ENCODE measurements at regions not wholly inside any gene's neighbourhood (a gene's known extent, or its start where the extent isn't known, plus 50 kb on each side); places are given as distances from the start of the nearest gene placed in this dataset.
A peak's percentile ranks its signal among the peaks of the same experiment; 100 is the strongest.

- DNase-seq (ENCODE audit: low read depth in 2 of 2) = no peak
Observed at GRCh38 chrX:10079231-10079630, 77.5 kb upstream of the CLCN4 start.

- no peak for DNase-seq (ENCODE audit: low read depth in 2 of 2)
Observed at GRCh38 chrX:10083809-10084208, 73.0 kb upstream of the CLCN4 start.

DNA sequence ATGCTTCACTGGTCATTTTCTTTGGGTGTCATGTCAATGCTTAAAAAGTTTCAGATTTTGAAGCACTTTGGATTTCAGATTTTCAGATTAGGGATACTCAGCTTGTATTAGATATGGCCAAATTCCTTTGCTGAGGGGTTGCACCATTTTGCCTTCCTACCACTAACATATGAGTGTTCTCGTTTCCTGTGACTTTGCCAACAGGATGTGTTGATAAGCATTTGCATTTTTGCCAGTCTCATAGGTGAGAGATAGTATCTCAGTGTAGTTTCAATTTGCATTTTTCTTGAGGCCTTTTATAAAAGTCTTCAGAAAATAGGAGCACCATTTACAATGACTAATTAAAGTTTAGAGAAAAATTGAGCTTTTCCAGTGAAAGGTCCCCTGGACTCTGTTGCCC lies 71.6 kb upstream of the CLCN4 start:
- DNase-seq (ENCODE audit: low read depth in 2 of 2) = no peak

GRCh38 chrX:10086676-10087075 lies 70.1 kb upstream of the CLCN4 start:
- no peak for DNase-seq (ENCODE audit: low read depth in 2 of 2)

- no peak for DNase-seq (ENCODE audit: low read depth in 2 of 2)
Observed at GRCh38 chrX:10087391-10087790, 69.4 kb upstream of the CLCN4 start.

GRCh38 chrX:10089378-10089795 lies 67.4 kb upstream of the CLCN4 start:
- no peak for DNase-seq (ENCODE audit: low read depth in 2 of 2)

DNA sequence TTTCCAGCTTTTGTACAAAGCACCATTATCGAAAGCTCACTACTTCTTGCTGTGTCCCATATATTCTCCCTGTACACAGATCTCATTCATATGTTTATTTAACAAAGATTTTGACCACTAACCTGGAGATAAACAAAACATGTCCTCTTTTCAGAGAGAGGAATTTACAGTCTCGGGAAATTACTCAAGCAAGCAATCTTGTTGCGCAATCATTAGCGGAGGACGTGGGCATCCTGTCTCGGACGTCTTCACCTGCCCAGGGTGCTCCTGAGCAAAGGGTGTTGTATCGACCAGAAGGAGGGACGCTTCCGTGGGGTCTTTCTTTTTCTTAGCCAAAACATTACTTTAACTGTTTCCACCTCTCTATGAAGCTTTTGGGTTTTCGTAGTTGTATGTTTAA lies 66.5 kb upstream of the CLCN4 start:
- no peak for DNase-seq (ENCODE audit: low read depth in 2 of 2)

GRCh38 chrX:10095246-10095645 lies 61.5 kb upstream of the CLCN4 start:
- no peak for DNase-seq (ENCODE audit: low read depth in 2 of 2)

DNA sequence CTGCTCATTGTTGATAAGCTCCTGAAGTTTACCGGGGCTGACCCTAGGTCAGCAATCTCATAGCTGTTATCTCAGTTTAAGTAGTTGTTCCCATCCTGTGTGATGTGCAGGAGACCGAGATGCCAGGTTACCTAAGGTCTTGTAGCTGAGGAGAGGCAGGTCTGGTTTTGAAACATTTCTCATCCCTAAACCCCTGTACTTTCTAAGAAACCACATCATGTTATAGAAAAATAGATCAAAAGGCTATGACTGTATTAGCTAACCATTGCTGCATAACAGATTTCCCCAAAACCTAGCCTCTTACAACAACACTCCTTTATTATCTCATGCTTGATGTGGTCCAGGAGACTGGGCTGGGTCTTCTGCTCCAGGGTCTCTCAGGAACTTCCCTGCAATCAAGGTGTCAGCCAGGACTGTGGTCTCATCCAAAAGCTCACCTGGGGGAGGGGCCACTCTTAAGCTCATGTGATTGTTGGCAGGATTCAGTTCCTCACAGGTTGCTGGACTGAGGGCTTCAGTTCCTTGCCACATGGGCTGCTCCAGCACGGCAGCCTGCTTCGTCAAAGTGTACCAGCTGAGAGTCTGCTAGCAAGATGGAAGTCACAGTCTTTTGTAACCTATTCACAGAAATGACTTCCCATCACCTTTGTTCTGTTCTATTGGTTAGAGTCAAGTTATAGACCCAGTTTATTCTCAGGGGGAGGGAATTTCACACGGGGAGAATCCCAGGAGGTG lies 60.9 kb upstream of the CLCN4 start:
- no peak for DNase-seq (ENCODE audit: low read depth in 2 of 2)

DNA sequence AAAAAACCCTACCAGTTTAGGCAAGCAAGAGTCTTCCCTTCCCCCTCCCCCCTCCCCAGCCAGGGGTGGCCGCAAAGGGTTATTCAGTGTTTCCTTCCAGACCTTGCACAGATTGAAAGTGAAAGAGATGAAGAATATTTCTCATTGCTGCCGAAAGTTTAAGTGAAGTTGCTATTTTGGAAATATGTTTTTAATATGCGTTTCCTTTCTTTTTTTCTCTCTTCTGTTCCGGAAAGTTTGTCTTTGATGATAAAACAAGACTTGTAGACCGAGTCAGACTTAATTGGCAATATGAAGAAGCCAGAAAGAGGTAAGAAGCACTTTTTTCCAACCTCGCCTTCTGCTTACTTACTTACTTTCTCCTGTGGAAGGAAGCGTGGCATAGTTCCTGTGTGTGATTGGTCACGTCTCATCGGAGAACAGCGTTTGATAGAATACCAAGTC lies 58.5 kb upstream of the CLCN4 start:
- peak; percentile 34 to 44 for DNase-seq (ENCODE audit: low read depth in 2 of 2)

GRCh38 chrX:10099411-10099810 lies 57.4 kb upstream of the CLCN4 start:
- no peak for DNase-seq (ENCODE audit: low read depth in 2 of 2)

GRCh38 chrX:10101269-10101668 lies 55.5 kb upstream of the CLCN4 start:
- DNase-seq (ENCODE audit: low read depth in 2 of 2) = no peak

- DNase-seq (ENCODE audit: low read depth in 2 of 2) = no peak
Observed at GRCh38 chrX:10102046-10102704, 54.6 kb upstream of the CLCN4 start.

DNA sequence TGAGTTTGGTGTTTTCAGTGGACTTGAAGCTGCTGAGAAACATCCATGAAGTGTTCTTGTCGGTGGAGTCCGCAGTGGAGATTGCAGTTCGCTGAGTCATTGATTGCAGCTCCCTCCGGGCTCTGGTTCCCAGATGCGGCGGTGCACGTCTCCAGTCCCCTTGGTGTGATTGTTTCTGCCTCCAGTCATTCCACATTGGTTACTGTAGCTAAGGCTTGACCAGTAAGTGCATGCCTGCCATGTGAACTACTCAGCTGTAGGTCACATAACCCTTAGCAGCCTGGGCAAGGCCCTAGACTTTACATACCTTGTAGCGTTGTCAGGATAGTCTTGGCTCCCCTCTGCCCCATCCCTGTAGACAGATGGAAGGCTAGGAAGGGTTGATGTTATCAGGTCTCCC lies 53.8 kb upstream of the CLCN4 start:
- no peak for DNase-seq (ENCODE audit: low read depth in 2 of 2)

DNA sequence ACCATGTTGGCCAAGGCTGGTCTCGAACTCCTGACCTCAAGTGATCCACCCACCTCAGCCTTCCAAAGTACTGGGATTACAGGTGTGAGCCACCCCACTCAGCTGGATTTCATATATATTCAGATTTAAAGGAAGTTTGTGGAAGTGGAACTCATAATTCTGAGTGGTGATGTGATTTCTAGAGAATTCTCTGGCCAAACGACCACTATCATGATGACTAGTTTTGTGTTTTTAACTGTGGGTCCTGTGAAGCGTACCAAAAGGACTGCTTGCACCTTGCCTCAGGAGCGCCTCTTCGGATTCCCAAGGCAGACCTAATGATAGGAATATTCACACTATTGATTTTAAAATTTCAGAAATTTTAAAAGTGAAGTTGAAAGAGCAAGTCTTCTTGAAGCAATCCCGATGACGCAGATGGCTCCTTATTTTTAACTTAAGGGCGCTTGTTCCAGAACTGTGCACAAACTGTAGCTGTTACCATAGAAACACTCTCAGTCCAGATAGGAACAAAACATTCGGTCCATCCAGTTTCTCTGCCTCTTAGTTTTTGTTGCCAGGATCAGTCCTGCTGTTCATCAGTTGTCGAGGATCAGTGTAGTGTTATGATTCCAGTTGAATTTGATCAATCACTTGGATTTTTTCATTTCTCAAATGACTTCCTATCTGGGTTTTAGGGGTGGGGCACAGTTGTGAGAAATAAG lies 51.7 kb upstream of the CLCN4 start:
- no peak for DNase-seq (ENCODE audit: low read depth in 2 of 2)

- DNase-seq (ENCODE audit: low read depth in 2 of 2) = peak in 1 of 2 donors; percentile 16
Observed at GRCh38 chrX:10106806-10107205, 50.0 kb upstream of the CLCN4 start.
